HepG2 (cell line): ENCODE measurements at regions not wholly inside any gene's neighbourhood (a gene's known extent, or its start where the extent isn't known, plus 50 kb on each side); places are given as distances from the start of the nearest gene placed in this dataset.

Source experiments
- ATAC-seq: fragments of 200-7000 bp; cut with Tn5 transposase; 3 replicates; pipeline ENCODE4 v1.9.1; 2020; ENCODE audit warnings: mild to moderate bottlenecking, moderate library complexity
- BruUV-seq: library from RNA; stranded (reverse); fragments of 400-500 nt; replicated peaks from 2 replicates; lab custom pipeline; 2021; lab: Mats Ljungman, UMichigan
- CTCF ChIA-PET: fragments of 300-600 bp; formaldehyde crosslinking; extraction: SDS; loops from one replicate; lab custom pipeline; 2021; ENCODE audit warnings: low total read pairs, inconsistent platforms, low intra/inter-chr PET ratio; lab: Yijun Ruan, JAX
- POLR2A ChIA-PET: fragments of 350-600 bp; sonication (Branson Sonifier 250); formaldehyde crosslinking; loops from one replicate; lab custom pipeline; 2020; ENCODE audit warnings: antibody characterized with exemption, inconsistent platforms; lab: Yijun Ruan, JAX
- DNase-seq: peaks from one replicate; pipeline ENCODE4 v3.0.0-alpha.2; 2015; ENCODE audit warnings: low spot score
- FAIRE-seq: peaks from 3 replicates; lab custom pipeline; 2011; peaks lifted over from hg19 to GRCh38; lab: Jason Lieb, UNC
- H2AFZ ChIP-seq: one replicate; pipeline ENCODE4 v1.6.1; 2011; ENCODE audit warnings: low read length, inconsistent platforms
- H3K27ac ChIP-seq: fragments of 300-600 bp; 3 replicates; pipeline ENCODE4 v1.8.0; 2011; ENCODE audit warnings: mixed run types, mild to moderate bottlenecking, mixed read lengths, low read length, inconsistent platforms; ENCODE audit not compliant: insufficient read depth; ENCODE audit errors: extremely low read length
- H3K27me3 ChIP-seq, 2 experiments: fragments of 200-600 bp in 1 of 2; 2 replicates in 1 of 2; 3 replicates in 1 of 2; pipeline versions ENCODE4 v1.6.0 to v1.8.0; 2011; ENCODE audit warnings: low read length in 2 of 2, mild to moderate bottlenecking in 2 of 2, moderate library complexity in 2 of 2, inconsistent platforms in 1 of 2; ENCODE audit not compliant: insufficient read depth in 2 of 2, control insufficient read depth in 1 of 2
- H3K36me3 ChIP-seq, 2 experiments: fragments of 200-600 bp in 1 of 2; replicated peaks in 1 of 2; 2 replicates in 1 of 2; 3 replicates in 1 of 2; pipeline versions ENCODE4 v1.5.1 to v1.8.0; 2011; ENCODE audit warnings: low read length in 2 of 2, inconsistent platforms in 1 of 2; ENCODE audit not compliant: insufficient read depth in 2 of 2, control insufficient read depth in 1 of 2
- H3K4me1 ChIP-seq: 2 replicates; pipeline ENCODE4 v1.5.1; 2012; ENCODE audit warnings: low read length, inconsistent platforms; ENCODE audit not compliant: insufficient read depth
- H3K4me2 ChIP-seq: 2 replicates; pipeline ENCODE4 v1.6.0; 2011; ENCODE audit warnings: low read depth, low read length, inconsistent platforms
- H3K4me3 ChIP-seq, 3 experiments: fragments of 200-600 bp in 1 of 3; sonication (generic), shearing (Covaris generic) in 1 of 3; replicated peaks in 1 of 3; 2 replicates each; pipeline ENCODE4 v1.5.1; 2011 to 2016; ENCODE audit warnings: low read length in 3 of 3, inconsistent platforms in 2 of 3, low read depth in 2 of 3, mild to moderate bottlenecking in 2 of 3, control low read depth in 1 of 3, mixed read lengths in 1 of 3; ENCODE audit not compliant: insufficient read depth in 1 of 3
- H3K79me2 ChIP-seq: one replicate; pipeline ENCODE4 v1.6.1; 2011; ENCODE audit warnings: low read length, inconsistent platforms; ENCODE audit not compliant: insufficient read depth
- H3K9ac ChIP-seq: 2 replicates; pipeline ENCODE4 v1.6.0; 2011; ENCODE audit warnings: mild to moderate bottlenecking, low read depth, low read length, inconsistent platforms; ENCODE audit not compliant: insufficient read depth
- H3K9me3 ChIP-seq: 2 replicates; pipeline ENCODE4 v1.5.1; 2012; ENCODE audit warnings: mild to moderate bottlenecking, low read length
- H4K20me1 ChIP-seq: 2 replicates; pipeline ENCODE4 v1.6.0; 2011; ENCODE audit warnings: inconsistent platforms, mild to moderate bottlenecking, low read length, moderate library complexity; ENCODE audit not compliant: insufficient read depth
- ATF1 ChIP-seq: IDR thresholded peaks from 2 replicates; pipeline ENCODE4 v1.6.1; 2016; ENCODE audit warnings: mild to moderate bottlenecking, control low read depth
- FOXP1 ChIP-seq, 2 experiments: fragments of 450-650 bp in 1 of 2; IDR thresholded peaks; 2 replicates each; pipeline ENCODE4 v1.6.1; 2017 to 2018; ENCODE audit warnings: antibody characterized with exemption in 1 of 2
- HIC2 ChIP-seq: sonication (generic); formaldehyde crosslinking; IDR thresholded peaks from 2 replicates; pipeline ENCODE4 v1.9.0; 2022; ENCODE audit warnings: low read depth, missing genetic modification reagents
- HMG20B ChIP-seq: conservative IDR thresholded peaks from 2 replicates; pipeline ENCODE4 v1.6.1; 2016; ENCODE audit warnings: missing genetic modification reagents, missing compliant biosample characterization
- MEIS1 ChIP-seq: sonication (generic); formaldehyde crosslinking; IDR thresholded peaks from 2 replicates; pipeline ENCODE4 v1.9.0; 2021; ENCODE audit warnings: mild to moderate bottlenecking, missing genetic modification reagents, moderate library complexity, borderline replicate concordance
- MLXIP ChIP-seq: sonication (generic); formaldehyde crosslinking; IDR thresholded peaks from 2 replicates; pipeline ENCODE4 v1.9.0; 2021; ENCODE audit warnings: missing genetic modification reagents, borderline replicate concordance
- PBX3 ChIP-seq: sonication (generic); formaldehyde crosslinking; IDR thresholded peaks from 2 replicates; pipeline ENCODE4 v1.8.1; 2023; ENCODE audit warnings: missing genetic modification reagents, inconsistent platforms, borderline replicate concordance
- SNAPC5 ChIP-seq: sonication (generic); formaldehyde crosslinking; IDR thresholded peaks from 2 replicates; pipeline ENCODE4 v1.8.1; 2023; ENCODE audit warnings: mild to moderate bottlenecking, missing genetic modification reagents, borderline replicate concordance
- ZFP37 ChIP-seq: sonication (generic); formaldehyde crosslinking; IDR thresholded peaks from 2 replicates; pipeline ENCODE4 v1.4.0; 2020; ENCODE audit warnings: missing genetic modification reagents, borderline replicate concordance
- ZNF432 ChIP-seq: sonication (generic); formaldehyde crosslinking; IDR thresholded peaks from 2 replicates; pipeline ENCODE4 v1.5.0; 2020; ENCODE audit warnings: missing genetic modification reagents, mild to moderate bottlenecking, borderline replicate concordance
- ZNF549 ChIP-seq: sonication (generic); formaldehyde crosslinking; IDR thresholded peaks from 2 replicates; pipeline ENCODE4 v1.5.0; 2020; ENCODE audit warnings: missing genetic modification reagents
- WGBS: methylation state at CpG from one replicate; pipeline ENCODE4 v1.1.6; 2017; ENCODE audit warnings: low lambda C conversion rate; 5-methylcytosine and 5-hydroxymethylcytosine counted together
- in situ Hi-C: cut with HindIII; loops from 2 replicates; pipeline ENCODE4 v1.10.0; 2017; ENCODE audit warnings: low pct_unique_long_range_greater_than_20kb; ENCODE audit not compliant: extremely low pct_ligation_motif_present
- intact Hi-C: fragments of 100-400 bp; cut with micrococcal nuclease; formaldehyde crosslinking; loops from one replicate; pipeline ENCODE4 v1.10.0; 2022; ENCODE audit not compliant: unreplicated experiment

- 18% methylated on average over 6 of the region's 10 CpGs for WGBS
- no peak for ATAC-seq
- no peaks in the 10 kb centered on the region for H3K36me3 ChIP-seq
- POLR2A ChIA-PET: no interaction called here
- no peak overlapping the region for H3K27ac ChIP-seq
- FAIRE-seq: no peak
- no peak overlapping the region for H2AFZ ChIP-seq
- no peaks in the 10 kb centered on the region for H3K4me1 ChIP-seq
- in situ Hi-C loops: no loop called here
- DNase-seq: no peak
- intact Hi-C loops: no loop called here
- H3K27me3 ChIP-seq: no peaks in the 10 kb centered on the region; a peak in 1 of 5 replicates
- H3K4me3 ChIP-seq: no peak overlapping the region
- no peaks in the 10 kb centered on the region for H4K20me1 ChIP-seq
- H3K9ac ChIP-seq: no peak overlapping the region
- CTCF ChIA-PET: no interaction called here
- H3K4me2 ChIP-seq: no peak overlapping the region
- no peaks in the 10 kb centered on the region for H3K79me2 ChIP-seq
- BruUV-seq: no TSS peak
- H3K9me3 ChIP-seq: peaks cover 10% of the 10 kb centered on the region
- no peak for TF ChIP-seq FOXP1 (IDR thresholded peaks at IDR 0.05)
- TF ChIP-seq FOXP1 (CRISPR knock-in tag; IDR thresholded peaks at IDR 0.05): no peak
- TF ChIP-seq HIC2 (CRISPR knock-in tag): no peak
- TF ChIP-seq ZFP37 (CRISPR knock-in tag): no peak
- no peak for TF ChIP-seq SNAPC5
- no peak for TF ChIP-seq ZNF549
- no peak for TF ChIP-seq MEIS1 (CRISPR knock-in tag)
- no peak for TF ChIP-seq ATF1 (CRISPR knock-in tag)
- TF ChIP-seq HMG20B (CRISPR knock-in tag): no peak
- TF ChIP-seq PBX3: no peak
- TF ChIP-seq MLXIP (CRISPR knock-in tag): no peak
- no peak for TF ChIP-seq ZNF432 (CRISPR knock-in tag)
These were observed 427.5 kb downstream of the NPHP4 start for GRCh38 chr1:5564578-5565257.
